Ishikawa (cell line): ENCODE measurements at regions not wholly inside any gene's neighbourhood (a gene's known extent, or its start where the extent isn't known, plus 50 kb on each side); places are given as distances from the start of the nearest gene placed in this dataset.

ENCODE experiments used
- CEBPB ChIP-seq: IDR thresholded peaks from 2 replicates; pipeline ENCODE4 v1.6.1; 2012
- CREB1 ChIP-seq: IDR thresholded peaks from 2 replicates; pipeline ENCODE4 v1.6.1; 2012; ENCODE audit warnings: low read depth
- EGR1 ChIP-seq: IDR thresholded peaks from 2 replicates; pipeline ENCODE4 v1.6.1; 2012
- EP300 ChIP-seq: IDR thresholded peaks from 2 replicates; pipeline ENCODE4 v1.6.1; 2012; ENCODE audit warnings: borderline replicate concordance
- FOXM1 ChIP-seq: IDR thresholded peaks from 2 replicates; pipeline ENCODE4 v1.6.1; 2012; ENCODE audit warnings: low read depth, borderline replicate concordance
- MAX ChIP-seq: IDR thresholded peaks from 2 replicates; pipeline ENCODE4 v1.6.1; 2012
- NFIC ChIP-seq: IDR thresholded peaks from 2 replicates; pipeline ENCODE4 v1.6.1; 2012
- RAD21 ChIP-seq: IDR thresholded peaks from 2 replicates; pipeline ENCODE4 v1.6.1; 2012; ENCODE audit warnings: low read depth
- TAF1 ChIP-seq: IDR thresholded peaks from 2 replicates; pipeline ENCODE4 v1.6.1; 2012; ENCODE audit warnings: low read depth, mild to moderate bottlenecking
- TCF12 ChIP-seq: IDR thresholded peaks from 2 replicates; pipeline ENCODE4 v1.6.1; 2012; ENCODE audit warnings: low read depth
- TEAD4 ChIP-seq: IDR thresholded peaks from 2 replicates; pipeline ENCODE4 v1.6.1; 2012
- USF1 ChIP-seq: IDR thresholded peaks from 2 replicates; pipeline ENCODE4 v1.6.1; 2012
- YY1 ChIP-seq: IDR thresholded peaks from 2 replicates; pipeline ENCODE4 v1.6.1; 2012; ENCODE audit warnings: low read depth
- ZBTB7A ChIP-seq: IDR thresholded peaks from 2 replicates; pipeline ENCODE4 v1.6.1; 2012; ENCODE audit warnings: low read depth
- TF ChIP-seq, protein P1 (sequence below): IDR thresholded peaks from 2 replicates; pipeline ENCODE4 v1.6.1; 2012; ENCODE audit warnings: low read depth, mild to moderate bottlenecking

- TF ChIP-seq EP300 (no peak), NFIC (no peak), FOXM1 (no peak)
Observed at GRCh38 chr2:56715683-56716082, 531.9 kb downstream of the CCDC85A start.

DNA sequence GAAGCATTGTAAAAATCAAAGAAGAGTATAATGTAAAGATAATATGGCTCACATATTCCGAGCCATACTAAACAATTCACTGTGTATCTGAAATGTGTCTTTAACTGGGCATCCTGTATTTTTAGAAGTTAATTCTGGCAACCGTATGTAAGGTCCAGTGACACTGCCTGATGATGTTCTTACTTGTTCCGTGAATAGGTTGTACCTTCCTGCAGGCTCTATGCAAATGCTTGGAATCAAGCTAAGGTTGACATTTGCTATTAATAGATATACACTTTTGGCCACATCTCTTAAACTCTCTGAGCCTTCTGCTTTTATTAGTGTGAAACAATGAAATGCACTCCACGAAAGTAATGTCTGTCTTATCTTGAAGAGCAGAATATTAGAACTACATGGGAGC, 534.6 kb downstream of the CCDC85A start:
- TF ChIP-seq CEBPB (no peak), USF1 (no peak), TAF1 (no peak), CREB1 (no peak), NFIC (no peak), RAD21 (no peak), YY1 (no peak), EGR1 (no peak), MAX (no peak), FOXM1 (no peak), TEAD4 (no peak), EP300 (no peak), TCF12 (no peak), ZBTB7A (no peak)
- TF ChIP-seq, protein P1, sequence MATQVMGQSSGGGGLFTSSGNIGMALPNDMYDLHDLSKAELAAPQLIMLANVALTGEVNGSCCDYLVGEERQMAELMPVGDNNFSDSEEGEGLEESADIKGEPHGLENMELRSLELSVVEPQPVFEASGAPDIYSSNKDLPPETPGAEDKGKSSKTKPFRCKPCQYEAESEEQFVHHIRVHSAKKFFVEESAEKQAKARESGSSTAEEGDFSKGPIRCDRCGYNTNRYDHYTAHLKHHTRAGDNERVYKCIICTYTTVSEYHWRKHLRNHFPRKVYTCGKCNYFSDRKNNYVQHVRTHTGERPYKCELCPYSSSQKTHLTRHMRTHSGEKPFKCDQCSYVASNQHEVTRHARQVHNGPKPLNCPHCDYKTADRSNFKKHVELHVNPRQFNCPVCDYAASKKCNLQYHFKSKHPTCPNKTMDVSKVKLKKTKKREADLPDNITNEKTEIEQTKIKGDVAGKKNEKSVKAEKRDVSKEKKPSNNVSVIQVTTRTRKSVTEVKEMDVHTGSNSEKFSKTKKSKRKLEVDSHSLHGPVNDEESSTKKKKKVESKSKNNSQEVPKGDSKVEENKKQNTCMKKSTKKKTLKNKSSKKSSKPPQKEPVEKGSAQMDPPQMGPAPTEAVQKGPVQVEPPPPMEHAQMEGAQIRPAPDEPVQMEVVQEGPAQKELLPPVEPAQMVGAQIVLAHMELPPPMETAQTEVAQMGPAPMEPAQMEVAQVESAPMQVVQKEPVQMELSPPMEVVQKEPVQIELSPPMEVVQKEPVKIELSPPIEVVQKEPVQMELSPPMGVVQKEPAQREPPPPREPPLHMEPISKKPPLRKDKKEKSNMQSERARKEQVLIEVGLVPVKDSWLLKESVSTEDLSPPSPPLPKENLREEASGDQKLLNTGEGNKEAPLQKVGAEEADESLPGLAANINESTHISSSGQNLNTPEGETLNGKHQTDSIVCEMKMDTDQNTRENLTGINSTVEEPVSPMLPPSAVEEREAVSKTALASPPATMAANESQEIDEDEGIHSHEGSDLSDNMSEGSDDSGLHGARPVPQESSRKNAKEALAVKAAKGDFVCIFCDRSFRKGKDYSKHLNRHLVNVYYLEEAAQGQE: no peak

GRCh38 chr2:56729212-56729611, 545.4 kb downstream of the CCDC85A start:
- TF ChIP-seq YY1 (no peak), CREB1 (no peak), USF1 (no peak), TAF1 (no peak), NFIC (no peak), EP300 (no peak), TEAD4 (no peak), EGR1 (no peak), MAX (no peak), ZBTB7A (no peak), TCF12 (no peak), CEBPB (no peak), RAD21 (no peak), FOXM1 (no peak)
- TF ChIP-seq, protein P1: no peak

GRCh38 chr2:56732946-56733345, 549.2 kb downstream of the CCDC85A start:
- TF ChIP-seq YY1 (no peak), EP300 (no peak), USF1 (no peak)

GRCh38 chr2:56739413-56739812, 555.6 kb downstream of the CCDC85A start:
- no peak for TF ChIP-seq USF1
- no peak for TF ChIP-seq EGR1
- no peak for TF ChIP-seq ZBTB7A
- TF ChIP-seq CEBPB: no peak
- TF ChIP-seq, protein P1: no peak
